HCT116 (cell line): ENCODE measurements at regions not wholly inside any gene's neighbourhood (a gene's known extent, or its start where the extent isn't known, plus 50 kb on each side); places are given as distances from the start of the nearest gene placed in this dataset.

Source experiments
- ATAC-seq: fragments of 200-7000 bp; cut with Tn5 transposase; 2 replicates; pipeline ENCODE4 v1.9.1; 2020; ENCODE audit warnings: mild to moderate bottlenecking, moderate library complexity
- BruUV-seq: library from RNA; stranded (reverse); fragments of 400-500 nt; replicated peaks from 2 replicates; lab custom pipeline; 2021; lab: Mats Ljungman, UMichigan
- CTCF ChIA-PET: fragments of 300-600 bp; sonication (Branson Sonifier 250); formaldehyde crosslinking; loops from one replicate; lab custom pipeline; 2021; ENCODE audit warnings: antibody characterized with exemption; lab: Charles Lee
- POLR2A ChIA-PET: fragments of 300-600, 350-600 bp; sonication (Branson Sonifier 250); formaldehyde crosslinking; loops from one replicate; lab custom pipeline; 2021; ENCODE audit warnings: antibody characterized with exemption; lab: Charles Lee
- RAD21 ChIA-PET, 2 experiments: fragments of 300-600 bp; sonication (Branson Sonifier 250); formaldehyde crosslinking; loops; one replicate each; lab custom pipeline; 2023; ENCODE audit warnings: low total read pairs in 2 of 2; ENCODE audit not compliant: uncharacterized antibody in 2 of 2, unreplicated experiment in 2 of 2, low non-redundant PET in 1 of 2; lab: Charles Lee
- DNase-seq: peaks from one replicate; pipeline ENCODE4 v3.0.0-alpha.2; 2010; ENCODE audit warnings: low read depth, low spot score
- H2AFZ ChIP-seq: fragments of 200-600 bp; shearing (Covaris generic), sonication (generic); 2 replicates; pipeline ENCODE4 v1.6.1; 2017; ENCODE audit warnings: low read depth, mixed run types, mixed read lengths, antibody characterized with exemption, low read length; ENCODE audit not compliant: poor library complexity, severe bottlenecking
- H3K27ac ChIP-seq: 2 replicates; pipeline ENCODE4 v1.5.1; 2012; ENCODE audit warnings: low read depth, low read length
- H3K27me3 ChIP-seq: fragments of 200-600 bp; sonication (generic); 2 replicates; pipeline ENCODE4 v1.6.1; 2016; ENCODE audit warnings: mixed run types, low read length, mixed read lengths; ENCODE audit not compliant: insufficient read depth
- H3K36me3 ChIP-seq, 2 experiments: fragments of 200-500 bp in 1 of 2; fragments of 200-600 bp in 1 of 2; sonication (Bioruptor generic) in 1 of 2; sonication (generic) in 1 of 2; 2 replicates each; pipeline versions ENCODE4 v1.5.1 to v1.6.1; 2014 to 2016; ENCODE audit warnings: low read length in 2 of 2, inconsistent platforms in 1 of 2, mixed read lengths in 1 of 2, mixed run types in 1 of 2; ENCODE audit not compliant: insufficient read depth in 2 of 2, control insufficient read depth in 1 of 2
- H3K4me1 ChIP-seq, 2 experiments: fragments of 200-600 bp in 1 of 2; sonication (generic) in 1 of 2; 2 replicates each; pipeline versions ENCODE4 v1.5.1 to v1.6.1; 2012 to 2017; ENCODE audit warnings: low read length in 2 of 2, inconsistent platforms in 1 of 2, mild to moderate bottlenecking in 1 of 2, mixed read lengths in 1 of 2, mixed run types in 1 of 2, moderate library complexity in 1 of 2; ENCODE audit not compliant: insufficient read depth in 2 of 2, control insufficient read depth in 1 of 2
- H3K4me2 ChIP-seq: fragments of 200-600 bp; sonication (generic); 2 replicates; pipeline ENCODE4 v1.6.1; 2017; ENCODE audit warnings: mixed run types, low read length, mixed read lengths
- H3K4me3 ChIP-seq, 2 experiments: fragments of 200-600 bp in 1 of 2; sonication (generic) in 1 of 2; replicated peaks in 1 of 2; 2 replicates each; pipeline ENCODE4 v1.5.1; 2011 to 2016; ENCODE audit warnings: low read length in 2 of 2, control low read depth in 1 of 2, low read depth in 1 of 2, mild to moderate bottlenecking in 1 of 2, mixed read lengths in 1 of 2, mixed run types in 1 of 2
- H3K79me2 ChIP-seq: fragments of 200-600 bp; sonication (generic); 2 replicates; pipeline ENCODE4 v1.6.1; 2017; ENCODE audit warnings: mild to moderate bottlenecking, mixed run types, low read length, moderate library complexity, mixed read lengths; ENCODE audit not compliant: insufficient read depth
- H3K9ac ChIP-seq: fragments of 200-600 bp; sonication (generic); 2 replicates; pipeline ENCODE4 v1.6.1; 2016; ENCODE audit warnings: low read length, mixed read lengths
- H3K9me2 ChIP-seq: fragments of 200-600 bp; sonication (generic), shearing (Covaris generic); 2 replicates; pipeline ENCODE4 v1.6.1; 2017; ENCODE audit warnings: mixed run types, mild to moderate bottlenecking, moderate library complexity; ENCODE audit not compliant: insufficient read depth
- H3K9me3 ChIP-seq, 2 experiments: fragments of 200-500 bp in 1 of 2; fragments of 200-600 bp in 1 of 2; sonication (Bioruptor generic) in 1 of 2; sonication (generic) in 1 of 2; 2 replicates each; pipeline ENCODE4 v1.6.1; 2014 to 2017; ENCODE audit warnings: low read length in 2 of 2, mixed read lengths in 2 of 2, inconsistent platforms in 1 of 2, low read depth in 1 of 2, mild to moderate bottlenecking in 1 of 2, mixed run types in 1 of 2, moderate library complexity in 1 of 2; ENCODE audit not compliant: control insufficient read depth in 1 of 2, insufficient read depth in 1 of 2
- H4K20me1 ChIP-seq: fragments of 200-600 bp; sonication (generic), shearing (Covaris generic); 2 replicates; pipeline ENCODE4 v1.6.1; 2017; ENCODE audit warnings: mixed run types, mild to moderate bottlenecking, moderate library complexity; ENCODE audit not compliant: insufficient read depth
- CBX3 ChIP-seq: IDR thresholded peaks from 2 replicates; pipeline ENCODE4 v1.6.1; 2012; ENCODE audit warnings: low read depth
- CEBPB ChIP-seq: IDR thresholded peaks from 2 replicates; pipeline ENCODE4 v1.6.1; 2012; ENCODE audit warnings: low read depth
- CTCF ChIP-seq, 3 experiments: fragments of 200-600 bp in 1 of 3; sonication (generic) in 1 of 3; IDR thresholded peaks in 2 of 3; conservative IDR thresholded peaks in 1 of 3; 2 replicates each; pipeline ENCODE4 v1.5.1; 2012 to 2017; ENCODE audit warnings: low read depth in 2 of 3, low read length in 2 of 3, antibody characterized with exemption in 1 of 3, borderline replicate concordance in 1 of 3, control low read depth in 1 of 3, mild to moderate bottlenecking in 1 of 3, mixed read lengths in 1 of 3, mixed run types in 1 of 3, moderate library complexity in 1 of 3; ENCODE audit not compliant: insufficient read depth in 1 of 3
- EGR1 ChIP-seq: IDR thresholded peaks from 2 replicates; pipeline ENCODE4 v1.6.1; 2012; ENCODE audit warnings: low read depth
- EZH2 ChIP-seq: fragments of 200-600 bp; sonication (generic); IDR thresholded peaks from 2 replicates; pipeline ENCODE4 v1.6.1; 2017; ENCODE audit warnings: antibody characterized with exemption, mixed run types
- FOSL1 ChIP-seq: IDR thresholded peaks from 2 replicates; pipeline ENCODE4 v1.6.1; 2012; ENCODE audit warnings: low read depth
- JUND ChIP-seq: IDR thresholded peaks from 2 replicates; pipeline ENCODE4 v1.6.1; 2012
- MAX ChIP-seq: IDR thresholded peaks from 2 replicates; pipeline ENCODE4 v1.6.1; 2012
- SIN3A ChIP-seq: IDR thresholded peaks from 2 replicates; pipeline ENCODE4 v1.6.1; 2012; ENCODE audit warnings: low read depth
- SP1 ChIP-seq: IDR thresholded peaks from 2 replicates; pipeline ENCODE4 v1.6.1; 2012; ENCODE audit warnings: low read depth
- TCF7L2 ChIP-seq: IDR thresholded peaks from 2 replicates; pipeline ENCODE4 v1.7.0; 2011; ENCODE audit warnings: borderline replicate concordance, inconsistent platforms; ENCODE audit not compliant: insufficient read depth, insufficient read length; ENCODE audit errors: extremely low read depth
- YY1 ChIP-seq: IDR thresholded peaks from 2 replicates; pipeline ENCODE4 v1.6.1; 2011; ENCODE audit warnings: low read length, low read depth, moderate library complexity, mild to moderate bottlenecking; ENCODE audit not compliant: insufficient replicate concordance; ENCODE audit errors: extremely low read depth
- ZFX ChIP-seq: fragments of 450-650 bp; IDR thresholded peaks from 2 replicates; pipeline ENCODE4 v1.6.1; 2017
- ZNF274 ChIP-seq: fragments of 200-500 bp; sonication (Bioruptor generic); IDR thresholded peaks from 2 replicates; pipeline ENCODE4 v1.6.1; 2014; ENCODE audit warnings: mild to moderate bottlenecking, low read depth, low read length, inconsistent platforms
- intact Hi-C: fragments of 100-400 bp; cut with micrococcal nuclease; formaldehyde crosslinking; loops from 2 replicates; pipeline ENCODE4 v1.10.0; 2022
- TF ChIP-seq, protein P1 (sequence below): IDR thresholded peaks from 2 replicates; pipeline ENCODE4 v1.6.1; 2012; ENCODE audit warnings: low read depth

DNA sequence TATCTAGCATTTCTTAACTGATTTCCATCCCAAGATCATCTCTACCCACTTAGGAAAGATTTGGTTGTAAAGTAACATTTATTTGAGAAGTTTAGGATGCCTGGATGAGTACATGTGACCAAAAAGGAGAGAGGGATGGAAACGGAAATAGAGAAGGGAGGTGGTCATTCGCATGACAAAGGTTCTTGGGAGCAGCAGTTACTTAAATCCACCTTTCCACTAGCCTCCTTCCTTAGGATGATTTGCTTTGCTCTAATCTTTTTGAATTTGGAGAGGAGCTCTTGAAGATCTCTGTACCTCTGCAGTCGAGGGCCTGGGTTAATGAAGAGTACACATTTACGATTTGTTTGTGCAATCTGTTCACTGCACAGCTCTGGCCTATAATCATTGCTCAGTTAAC lies 623.5 kb downstream of the EPHA4 start:
- CTCF ChIA-PET = no interaction called here
- Histone ChIP-seq H3K36me3 (no peaks in the 10 kb centered on the region), H2AFZ (no peak overlapping the region), H3K9me2 (no peaks in the 10 kb centered on the region), H3K9me3 (no peaks in the 10 kb centered on the region), H4K20me1 (no peaks in the 10 kb centered on the region), H3K9ac (no peak overlapping the region), H3K4me3 (no peak overlapping the region), H3K4me1 (no peaks in the 10 kb centered on the region), H3K4me2 (no peak overlapping the region), H3K79me2 (no peaks in the 10 kb centered on the region), H3K27me3 (no peaks in the 10 kb centered on the region), H3K27ac (no peak overlapping the region)
- RAD21 ChIA-PET = no interaction called here
- BruUV-seq = no TSS peak
- ATAC-seq (no peak), DNase-seq (no peak)
- intact Hi-C loops = no loop called here
- POLR2A ChIA-PET = no interaction called here
- no peak for TF ChIP-seq MAX
- no peak for TF ChIP-seq JUND
- TF ChIP-seq YY1 = no peak
- TF ChIP-seq CTCF (IDR thresholded peaks at IDR 0.05 in 2 of 3, conservative IDR thresholded peaks at IDR 0.05 in 1 of 3; ENCODE audit: borderline replicate concordance in 1 of 3, insufficient read depth in 1 of 3, low read depth in 2 of 3, low read length in 2 of 3) = no peak
- TF ChIP-seq ZNF274 = no peak
- TF ChIP-seq ZFX = no peak
- TF ChIP-seq FOSL1 = no peak
- no peak for TF ChIP-seq EGR1
- TF ChIP-seq CBX3 = no peak

- CTCF ChIA-PET = no interaction called here
- Histone ChIP-seq H3K4me2 (no peak overlapping the region), H3K9me3 (no peaks in the 10 kb centered on the region)
- TF ChIP-seq FOSL1 (no peak), SP1 (no peak), SIN3A (no peak), CEBPB (no peak), TCF7L2 (no peak), ZFX (no peak), CBX3 (no peak), EGR1 (no peak), EZH2 (no peak)
- TF ChIP-seq, protein P1, sequence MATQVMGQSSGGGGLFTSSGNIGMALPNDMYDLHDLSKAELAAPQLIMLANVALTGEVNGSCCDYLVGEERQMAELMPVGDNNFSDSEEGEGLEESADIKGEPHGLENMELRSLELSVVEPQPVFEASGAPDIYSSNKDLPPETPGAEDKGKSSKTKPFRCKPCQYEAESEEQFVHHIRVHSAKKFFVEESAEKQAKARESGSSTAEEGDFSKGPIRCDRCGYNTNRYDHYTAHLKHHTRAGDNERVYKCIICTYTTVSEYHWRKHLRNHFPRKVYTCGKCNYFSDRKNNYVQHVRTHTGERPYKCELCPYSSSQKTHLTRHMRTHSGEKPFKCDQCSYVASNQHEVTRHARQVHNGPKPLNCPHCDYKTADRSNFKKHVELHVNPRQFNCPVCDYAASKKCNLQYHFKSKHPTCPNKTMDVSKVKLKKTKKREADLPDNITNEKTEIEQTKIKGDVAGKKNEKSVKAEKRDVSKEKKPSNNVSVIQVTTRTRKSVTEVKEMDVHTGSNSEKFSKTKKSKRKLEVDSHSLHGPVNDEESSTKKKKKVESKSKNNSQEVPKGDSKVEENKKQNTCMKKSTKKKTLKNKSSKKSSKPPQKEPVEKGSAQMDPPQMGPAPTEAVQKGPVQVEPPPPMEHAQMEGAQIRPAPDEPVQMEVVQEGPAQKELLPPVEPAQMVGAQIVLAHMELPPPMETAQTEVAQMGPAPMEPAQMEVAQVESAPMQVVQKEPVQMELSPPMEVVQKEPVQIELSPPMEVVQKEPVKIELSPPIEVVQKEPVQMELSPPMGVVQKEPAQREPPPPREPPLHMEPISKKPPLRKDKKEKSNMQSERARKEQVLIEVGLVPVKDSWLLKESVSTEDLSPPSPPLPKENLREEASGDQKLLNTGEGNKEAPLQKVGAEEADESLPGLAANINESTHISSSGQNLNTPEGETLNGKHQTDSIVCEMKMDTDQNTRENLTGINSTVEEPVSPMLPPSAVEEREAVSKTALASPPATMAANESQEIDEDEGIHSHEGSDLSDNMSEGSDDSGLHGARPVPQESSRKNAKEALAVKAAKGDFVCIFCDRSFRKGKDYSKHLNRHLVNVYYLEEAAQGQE = no peak
Measured at GRCh38 chr2:220949466-220949865, 622.6 kb downstream of the EPHA4 start.

More at GRCh38 chr2:220949466-220949865, 622.6 kb downstream of the EPHA4 start:
- no peaks in the 10 kb centered on the region for H3K4me1 ChIP-seq
- H3K27ac ChIP-seq = no peak overlapping the region
- no peaks in the 10 kb centered on the region for H3K9me2 ChIP-seq
- H2AFZ ChIP-seq = no peak overlapping the region
- ChIA-PET RAD21 (no interaction called here), POLR2A (no interaction called here)
- H3K27me3 ChIP-seq = no peaks in the 10 kb centered on the region
- no peaks in the 10 kb centered on the region for H4K20me1 ChIP-seq
- no peaks in the 10 kb centered on the region for H3K79me2 ChIP-seq
- DNase-seq = no peak
- H3K36me3 ChIP-seq = no peaks in the 10 kb centered on the region
- ATAC-seq = no peak
- no peak overlapping the region for H3K4me3 ChIP-seq
- intact Hi-C loops = no loop called here
- no peak overlapping the region for H3K9ac ChIP-seq
- BruUV-seq = no TSS peak
